Mesenchymal stem cell (in vitro differentiated cells and primary cell): ENCODE measurements at regions not wholly inside any gene's neighbourhood (a gene's known extent, or its start where the extent isn't known, plus 50 kb on each side); places are given as distances from the start of the nearest gene placed in this dataset.

Experiments used
- DNase-seq: peaks from one replicate; pipeline ENCODE4 v3.0.0-alpha.2; 2013
- H2AFZ ChIP-seq: one replicate; pipeline ENCODE4 v1.6.1; 2013; ENCODE audit warnings: low read depth, mild to moderate bottlenecking, control low read depth, inconsistent platforms, low read length, moderate library complexity
- H2AK5ac ChIP-seq: 2 replicates; pipeline ENCODE4 v1.6.1; 2013; ENCODE audit warnings: low read length, moderate library complexity, mild to moderate bottlenecking, inconsistent platforms; ENCODE audit not compliant: severe bottlenecking
- H2BK120ac ChIP-seq: one replicate; pipeline ENCODE4 v1.6.1; 2013; ENCODE audit warnings: low read depth, mild to moderate bottlenecking, inconsistent platforms, low read length, moderate library complexity
- H2BK12ac ChIP-seq, 2 experiments: one replicate each; pipeline ENCODE4 v1.6.1; 2013; ENCODE audit warnings: inconsistent platforms in 2 of 2, low read length in 2 of 2, mild to moderate bottlenecking in 2 of 2, moderate library complexity in 2 of 2, control low read depth in 1 of 2
- H2BK15ac ChIP-seq: one replicate; pipeline ENCODE4 v1.6.1; 2013; ENCODE audit warnings: mild to moderate bottlenecking, low read depth, inconsistent platforms; ENCODE audit not compliant: poor library complexity, severe bottlenecking
- H2BK5ac ChIP-seq: 2 replicates; pipeline ENCODE4 v1.6.1; 2013; ENCODE audit warnings: low read depth, mild to moderate bottlenecking, low read length, control low read depth, inconsistent platforms; ENCODE audit not compliant: poor library complexity, severe bottlenecking
- H3K14ac ChIP-seq, 2 experiments: one replicate each; pipeline ENCODE4 v1.6.1; 2013; ENCODE audit warnings: inconsistent platforms in 2 of 2, low read length in 2 of 2, control low read depth in 1 of 2, mild to moderate bottlenecking in 1 of 2, moderate library complexity in 1 of 2
- H3K18ac ChIP-seq, 2 experiments: one replicate each; pipeline ENCODE4 v1.6.1; 2013; ENCODE audit warnings: inconsistent platforms in 2 of 2, low read length in 2 of 2, control low read depth in 1 of 2, low read depth in 1 of 2, mild to moderate bottlenecking in 1 of 2
- H3K23ac ChIP-seq, 2 experiments: one replicate each; pipeline ENCODE4 v1.6.1; 2013; ENCODE audit warnings: inconsistent platforms in 2 of 2, low read length in 2 of 2, mild to moderate bottlenecking in 2 of 2, moderate library complexity in 2 of 2, control low read depth in 1 of 2
- H3K27ac ChIP-seq: 2 replicates; pipeline ENCODE4 v1.5.1; 2013; ENCODE audit warnings: mild to moderate bottlenecking, moderate library complexity, low read length, control low read depth, inconsistent platforms; ENCODE audit not compliant: poor library complexity, severe bottlenecking
- H3K27me3 ChIP-seq, 2 experiments: 2 replicates each; pipeline versions ENCODE4 v1.6.1 to v1.7.0; 2013; ENCODE audit warnings: low read length in 2 of 2, mild to moderate bottlenecking in 2 of 2, moderate library complexity in 2 of 2, control low read depth in 1 of 2, inconsistent platforms in 1 of 2; ENCODE audit not compliant: control insufficient read depth in 1 of 2, insufficient read depth in 1 of 2
- H3K36me3 ChIP-seq, 2 experiments: 2 replicates each; pipeline versions ENCODE4 v1.6.1 to v1.7.0; 2013; ENCODE audit warnings: low read length in 2 of 2, control low read depth in 1 of 2, inconsistent platforms in 1 of 2, low read depth in 1 of 2, mild to moderate bottlenecking in 1 of 2; ENCODE audit not compliant: insufficient read depth in 2 of 2, control insufficient read depth in 1 of 2
- H3K4ac ChIP-seq, 2 experiments: one replicate each; pipeline ENCODE4 v1.6.1; 2013; ENCODE audit warnings: inconsistent platforms in 2 of 2, low read length in 2 of 2, mild to moderate bottlenecking in 2 of 2, moderate library complexity in 2 of 2, control low read depth in 1 of 2, low read depth in 1 of 2
- H3K4me1 ChIP-seq: 2 replicates; pipeline ENCODE4 v1.6.1; 2013; ENCODE audit warnings: low read depth, low read length, control low read depth; ENCODE audit not compliant: control insufficient read depth, insufficient read depth
- H3K4me2 ChIP-seq: 2 replicates; pipeline ENCODE4 v1.6.1; 2013; ENCODE audit warnings: low read length, mild to moderate bottlenecking, inconsistent platforms; ENCODE audit not compliant: poor library complexity, severe bottlenecking
- H3K4me3 ChIP-seq, 2 experiments: 2 replicates each; pipeline versions ENCODE4 v1.5.1 to v1.7.0; 2013; ENCODE audit warnings: low read length in 2 of 2, mild to moderate bottlenecking in 2 of 2, control low read depth in 1 of 2, low read depth in 1 of 2; ENCODE audit not compliant: insufficient read depth in 1 of 2
- H3K79me1 ChIP-seq: replicated peaks from 2 replicates; pipeline ENCODE4 v1.6.1; 2013; ENCODE audit warnings: mild to moderate bottlenecking, control low read depth, low read length, inconsistent platforms; ENCODE audit not compliant: poor library complexity, severe bottlenecking
- H3K9ac ChIP-seq: 2 replicates; pipeline ENCODE4 v1.7.0; 2013; ENCODE audit warnings: mild to moderate bottlenecking, low read length, moderate library complexity
- H3K9me3 ChIP-seq: 2 replicates; pipeline ENCODE4 v1.7.0; 2013; ENCODE audit warnings: mild to moderate bottlenecking, low read length; ENCODE audit not compliant: control insufficient read depth
- H4K8ac ChIP-seq: one replicate; pipeline ENCODE4 v1.6.1; 2013; ENCODE audit warnings: inconsistent platforms, mild to moderate bottlenecking, low read length, moderate library complexity
- H4K91ac ChIP-seq: one replicate; pipeline ENCODE4 v1.6.1; 2013; ENCODE audit warnings: mild to moderate bottlenecking, low read length, inconsistent platforms
- WGBS: methylation state at CpG from one replicate; pipeline ENCODE4 v1.1.7; 2013; ENCODE audit warnings: mixed read lengths; 5-methylcytosine and 5-hydroxymethylcytosine counted together

GRCh38 chr13:105552078-105552477, 983.4 kb downstream of the EFNB2 start:
- Histone ChIP-seq H3K9ac (no peak overlapping the region), H2BK15ac (no peak overlapping the region), H3K4ac (no peak overlapping the region), H2BK5ac (no peak overlapping the region), H4K91ac (no peak overlapping the region), H2AFZ (no peak overlapping the region), H3K4me2 (no peak overlapping the region), H3K4me3 (no peak overlapping the region), H2BK12ac (no peak overlapping the region), H3K18ac (no peak overlapping the region), H3K27ac (no peak overlapping the region), H3K14ac (no peak overlapping the region), H2BK120ac (no peak overlapping the region), H3K79me1 (no peaks in the 10 kb centered on the region), H4K8ac (no peak overlapping the region), H3K27me3 (no peaks in the 10 kb centered on the region), H3K23ac (no peak overlapping the region), H3K9me3 (peaks cover 5% of the 10 kb centered on the region), H3K36me3 (no peaks in the 10 kb centered on the region), H3K4me1 (no peaks in the 10 kb centered on the region), H2AK5ac (no peak overlapping the region)
- DNase-seq, result no peak
- WGBS, result 89% methylated on average over 11 of the region's 12 CpGs

DNA sequence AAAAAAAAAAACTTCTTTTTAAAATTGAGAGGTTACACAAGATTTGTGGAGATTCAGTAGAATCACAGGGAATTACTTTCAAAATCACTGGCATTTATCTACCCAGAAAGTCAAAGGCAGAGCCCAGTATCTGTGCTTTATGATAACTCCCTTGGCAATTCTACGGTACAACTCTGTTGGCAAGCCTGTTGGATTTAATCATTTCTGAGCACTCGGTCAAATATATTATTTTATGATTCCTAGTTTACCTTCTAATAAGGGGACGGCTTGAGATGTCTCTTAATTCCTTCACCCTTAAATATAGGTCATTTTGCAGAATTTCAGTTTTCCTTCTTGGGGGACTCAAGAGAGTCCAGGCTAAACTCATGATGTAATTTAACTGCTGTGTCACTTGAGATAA, 987.6 kb downstream of the EFNB2 start:
- H2AFZ ChIP-seq, result no peak overlapping the region
- H3K18ac ChIP-seq, result no peak overlapping the region
- no peak overlapping the region for H2BK15ac ChIP-seq
- no peak overlapping the region for H3K9ac ChIP-seq
- H3K27ac ChIP-seq, result no peak overlapping the region
- H3K4ac ChIP-seq, result no peak overlapping the region
- H2AK5ac ChIP-seq, result no peak overlapping the region
- H4K8ac ChIP-seq, result no peak overlapping the region
- no peak for DNase-seq
- H4K91ac ChIP-seq, result no peak overlapping the region
- H3K23ac ChIP-seq, result no peak overlapping the region
- no peak overlapping the region for H2BK120ac ChIP-seq
- H3K9me3 ChIP-seq, result peaks cover 9% of the 10 kb centered on the region
- no peak overlapping the region for H2BK12ac ChIP-seq
- no peak overlapping the region for H3K4me2 ChIP-seq
- no peak overlapping the region for H3K4me3 ChIP-seq
- WGBS, result 100% methylated on average over 1 of the region's 3 CpGs
- no peaks in the 10 kb centered on the region for H3K27me3 ChIP-seq
- no peaks in the 10 kb centered on the region for H3K36me3 ChIP-seq
- H3K14ac ChIP-seq, result no peak overlapping the region
- no peak overlapping the region for H2BK5ac ChIP-seq
- no peaks in the 10 kb centered on the region for H3K79me1 ChIP-seq
- H3K4me1 ChIP-seq, result no peaks in the 10 kb centered on the region

DNA sequence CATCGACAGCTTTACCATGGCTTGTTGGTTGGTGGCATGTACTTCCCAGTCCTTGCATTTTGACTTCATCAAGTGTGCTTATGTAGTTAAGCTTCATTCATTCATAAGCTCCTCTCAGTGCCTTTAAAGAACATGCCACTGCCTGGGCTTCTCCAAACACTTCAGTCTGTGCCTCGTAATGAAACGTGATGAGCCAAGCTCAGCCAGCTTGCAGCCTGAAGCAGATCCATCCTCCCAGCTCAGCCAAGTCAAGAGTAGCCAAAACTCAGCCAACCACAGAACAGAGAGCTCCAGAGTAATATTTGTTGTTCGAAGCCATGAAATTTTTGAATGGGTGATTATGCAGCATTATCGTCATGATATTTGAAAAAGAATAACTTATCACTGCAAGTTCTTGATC, 989.7 kb downstream of the EFNB2 start:
- peaks cover 4% of the 10 kb centered on the region for H3K9me3 ChIP-seq
- H3K14ac ChIP-seq, result no peak overlapping the region
- no peaks in the 10 kb centered on the region for H3K79me1 ChIP-seq
- no peak overlapping the region for H2BK15ac ChIP-seq
- H2AFZ ChIP-seq, result no peak overlapping the region
- no peak overlapping the region for H3K4me3 ChIP-seq
- no peaks in the 10 kb centered on the region for H3K36me3 ChIP-seq
- no peak overlapping the region for H3K4ac ChIP-seq
- H2BK120ac ChIP-seq, result no peak overlapping the region
- H4K8ac ChIP-seq, result no peak overlapping the region
- H2AK5ac ChIP-seq, result no peak overlapping the region
- 98% methylated on average over 3 of the region's 5 CpGs for WGBS
- no peaks in the 10 kb centered on the region for H3K27me3 ChIP-seq
- no peak overlapping the region for H4K91ac ChIP-seq
- no peak overlapping the region for H3K9ac ChIP-seq
- no peak for DNase-seq
- no peak overlapping the region for H2BK12ac ChIP-seq
- H3K18ac ChIP-seq, result no peak overlapping the region
- no peak overlapping the region for H3K27ac ChIP-seq
- H3K23ac ChIP-seq, result no peak overlapping the region
- no peaks in the 10 kb centered on the region for H3K4me1 ChIP-seq
- no peak overlapping the region for H2BK5ac ChIP-seq
- no peak overlapping the region for H3K4me2 ChIP-seq

GRCh38 chr13:105543742-105544141, 991.7 kb downstream of the EFNB2 start:
- Histone ChIP-seq H2AK5ac (no peak overlapping the region), H4K8ac (no peak overlapping the region), H3K23ac (no peak overlapping the region), H2AFZ (no peak overlapping the region), H3K79me1 (no peaks in the 10 kb centered on the region), H2BK12ac (no peak overlapping the region), H3K4me3 (no peak overlapping the region), H3K4me1 (no peaks in the 10 kb centered on the region), H3K18ac (no peak overlapping the region), H3K9me3 (peaks cover 4% of the 10 kb centered on the region), H2BK5ac (no peak overlapping the region), H3K36me3 (no peaks in the 10 kb centered on the region), H3K27ac (no peak overlapping the region), H4K91ac (no peak overlapping the region), H3K14ac (no peak overlapping the region), H2BK15ac (no peak overlapping the region), H3K4ac (no peak overlapping the region), H3K27me3 (no peaks in the 10 kb centered on the region), H3K9ac (no peak overlapping the region), H3K4me2 (no peak overlapping the region), H2BK120ac (no peak overlapping the region)
- 50% methylated on average over 1 of the region's 2 CpGs for WGBS
- DNase-seq, result no peak
